Heart right ventricle (tissue), 16 donors: ENCODE measurements at regions not wholly inside any gene's neighbourhood (a gene's known extent, or its start where the extent isn't known, plus 50 kb on each side); places are given as distances from the start of the nearest gene placed in this dataset.

ENCODE experiments used
- ATAC-seq, 8 donors: fragments of 200-7000 bp; cut with Tn5 transposase; one replicate each; pipeline ENCODE4 v1.9.1; 2020; ENCODE audit warnings: mild to moderate bottlenecking in 8 of 8, moderate library complexity in 8 of 8, moderate number of reproducible peaks in 1 of 8
- DNase-seq, 2 donors: peaks; one replicate each; pipeline ENCODE4 v3.0.0-alpha.2; 2020
- H3K27ac ChIP-seq, 10 donors: fragments of 200-600 bp; sonication (generic) in 2 of 10; one replicate each; pipeline versions ENCODE4 v1.5.0 to v1.8.0; 2020 to 2022; ENCODE audit warnings: mild to moderate bottlenecking in 3 of 10
- H3K27me3 ChIP-seq, 7 donors: fragments of 200-600 bp; one replicate each; pipeline ENCODE4 v1.8.0; 2021 to 2022; ENCODE audit warnings: mild to moderate bottlenecking in 2 of 7
- H3K36me3 ChIP-seq, 9 donors: fragments of 200-600 bp; sonication (generic) in 1 of 9; one replicate each; pipeline versions ENCODE4 v1.5.0 to v1.8.0; 2020 to 2022; ENCODE audit warnings: mild to moderate bottlenecking in 2 of 9
- H3K4me1 ChIP-seq, 9 donors: fragments of 200-600 bp; sonication (generic) in 1 of 9; one replicate each; pipeline versions ENCODE4 v1.5.0 to v1.8.0; 2020 to 2022; ENCODE audit warnings: mild to moderate bottlenecking in 4 of 9
- H3K4me3 ChIP-seq, 10 donors: fragments of 200-600 bp; sonication (generic) in 2 of 10; one replicate each; pipeline versions ENCODE4 v1.5.0 to v1.8.0; 2020 to 2022; ENCODE audit warnings: mild to moderate bottlenecking in 7 of 10, moderate library complexity in 2 of 10
- H3K9me3 ChIP-seq, 11 donors: fragments of 200-600 bp in 10 of 11; sonication (generic) in 2 of 11; one replicate each; pipeline versions ENCODE4 v1.5.0 to v1.8.0; 2013 to 2022; ENCODE audit warnings: mild to moderate bottlenecking in 2 of 11, control low read depth in 1 of 11, moderate library complexity in 1 of 11
- CTCF ChIP-seq, 9 donors: fragments of 200-600 bp; sonication (generic) in 2 of 9; IDR thresholded peaks; one replicate each; pipeline versions ENCODE4 v1.5.0 to v1.8.0; 2021 to 2022; ENCODE audit warnings: antibody characterized with exemption in 9 of 9, mild to moderate bottlenecking in 5 of 9, moderate library complexity in 1 of 9
- WGBS, 2 donors: extraction: QIAGEN DNeasy Blood & Tissue Kit; methylation state at CpG; one replicate each; pipeline ENCODE4 v1.1.7; 2013; ENCODE audit warnings: inconsistent platforms in 1 of 2; 5-methylcytosine and 5-hydroxymethylcytosine counted together
- intact Hi-C, 10 donors: fragments of 100-400 bp; cut with DNase I; formaldehyde crosslinking; loops; one replicate each; pipeline versions ENCODE4 v1.11.1 to v1.14.2; 2022
- donor health status: Arrhythmogenic right ventricular cardiomyopathy.
- donor health status: ischemic (EF 13 %, LVEDD 7.1; RV severe dilation, severe dysfunction).
- donor health status: healthy with polysubstance abuse.
- donor health status: DM: no; HTN: yes; CAD: no.
- donor health status: DM: no; HTN: no; CAD: no.
- donor health status: ischemic (EF 25% LVEDD 6.9; RV normal size, moderate dysfunction).
- donor health status: ischemic (EF 25% LVEDD 5.7; RV mildly dilated, moderate dysfunction).
- donor health status: healthy.
- donor health status: DM: yes; HTN: yes; CAD: no.
- donor health status: Ischemic cardiomyopathy.
- donor health status: ischemic (EF 35%, LVEDD 5.7; RV mildly dilated, moderate dysfunction).
- donor health status: nonischemic (EF 11% LVEDD 7.7; RV severe dilation, severe dysfunction).
- donor health status: DM: yes; HTN: yes; CAD: no.
- donor health status: PGD.
- donor health status: ischemic (EF 29% LVEDD 5.4; RV normal size, mild dysfunction).
- donor health status: nonischemic (EF 23%, LVEDD 6.1; RV moderate dilation, normal function).

GRCh38 chr7:106353944-106354343, 69.2 kb upstream of the NAMPT start:
- no peaks in the 10 kb centered on the region for H3K27me3 ChIP-seq
- peaks cover 0 to 15% (median 0%) of the 10 kb centered on the region in 11 donors for H3K9me3 ChIP-seq
- peaks cover 0 to 16% (median 0%) of the 10 kb centered on the region in 9 donors for H3K4me1 ChIP-seq
- no peaks in the 10 kb centered on the region for H3K36me3 ChIP-seq
- 0 to 54% methylated on average over 1 of the region's 1 CpG for WGBS, 2 donors
- DNase-seq (no peak), ATAC-seq (no peak)
- H3K27ac ChIP-seq, result no peak overlapping the region
- no peak for TF ChIP-seq CTCF (IDR thresholded peaks at IDR 0.05)
- intact Hi-C loops, result no loop called here
- no peak overlapping the region for H3K4me3 ChIP-seq

- Histone ChIP-seq H3K9me3 (peaks cover 0 to 34% (median 14%) of the 10 kb centered on the region in 11 donors), H3K27ac (peak overlapping the region in 1 of 10 donors; percentile 92), H3K36me3 (no peaks in the 10 kb centered on the region), H3K4me1 (peaks cover 0 to 33% (median 0%) of the 10 kb centered on the region in 9 donors), H3K4me3 (no peak overlapping the region), H3K27me3 (no peaks in the 10 kb centered on the region)
- intact Hi-C loops, result no loop called here
- DNase-seq (no peak), ATAC-seq (no peak)
- no peak for TF ChIP-seq CTCF (IDR thresholded peaks at IDR 0.05)
These were observed 63.4 kb upstream of the NAMPT start for GRCh38 chr7:106348231-106348630.

GRCh38 chr7:106347229-106347833, 62.5 kb upstream of the NAMPT start:
- TF ChIP-seq CTCF (IDR thresholded peaks at IDR 0.05), result no peak
- ATAC-seq (no peak), DNase-seq (no peak)
- Histone ChIP-seq H3K4me3 (no peak overlapping the region), H3K27ac (peak overlapping the region in 3 of 10 donors; percentile 8 to 92 (median 30)), H3K4me1 (peaks cover 0 to 33% (median 0%) of the 10 kb centered on the region in 9 donors), H3K36me3 (no peaks in the 10 kb centered on the region), H3K9me3 (peaks cover 0 to 43% (median 18%) of the 10 kb centered on the region in 11 donors), H3K27me3 (no peaks in the 10 kb centered on the region)
- 89 to 94% methylated on average over 3 of the region's 3 CpGs for WGBS, 2 donors
- intact Hi-C loops, result no loop called here

GRCh38 chr7:106346678-106347217, 62.0 kb upstream of the NAMPT start:
- Histone ChIP-seq H3K4me3 (no peak overlapping the region), H3K27me3 (no peaks in the 10 kb centered on the region), H3K27ac (peak overlapping the region in 2 of 10 donors; percentile 68 to 92), H3K4me1 (peaks cover 0 to 33% (median 0%) of the 10 kb centered on the region in 9 donors), H3K36me3 (no peaks in the 10 kb centered on the region), H3K9me3 (peaks cover 0 to 49% (median 18%) of the 10 kb centered on the region in 11 donors)
- peak in 6 of 8 donors; percentile 31 to 78 (median 67) for ATAC-seq
- whole genome bisulfite sequencing, 2 donors, result 76 to 89% methylated on average over 2 of the region's 2 CpGs
- no peak for TF ChIP-seq CTCF (IDR thresholded peaks at IDR 0.05)
- intact Hi-C loops, result no loop called here
- DNase-seq, result no peak
